HG02798 (cell line): ENCODE measurements at regions not wholly inside any gene's neighbourhood (a gene's known extent, or its start where the extent isn't known, plus 50 kb on each side); places are given as distances from the start of the nearest gene placed in this dataset.

ENCODE experiments used
- ATAC-seq: cut with Tn5 transposase; IDR thresholded peaks from one replicate; pipeline ENCODE4 v1.9.1; 2021; ENCODE audit warnings: mild to moderate bottlenecking; ENCODE audit not compliant: unreplicated experiment, poor library complexity

DNA sequence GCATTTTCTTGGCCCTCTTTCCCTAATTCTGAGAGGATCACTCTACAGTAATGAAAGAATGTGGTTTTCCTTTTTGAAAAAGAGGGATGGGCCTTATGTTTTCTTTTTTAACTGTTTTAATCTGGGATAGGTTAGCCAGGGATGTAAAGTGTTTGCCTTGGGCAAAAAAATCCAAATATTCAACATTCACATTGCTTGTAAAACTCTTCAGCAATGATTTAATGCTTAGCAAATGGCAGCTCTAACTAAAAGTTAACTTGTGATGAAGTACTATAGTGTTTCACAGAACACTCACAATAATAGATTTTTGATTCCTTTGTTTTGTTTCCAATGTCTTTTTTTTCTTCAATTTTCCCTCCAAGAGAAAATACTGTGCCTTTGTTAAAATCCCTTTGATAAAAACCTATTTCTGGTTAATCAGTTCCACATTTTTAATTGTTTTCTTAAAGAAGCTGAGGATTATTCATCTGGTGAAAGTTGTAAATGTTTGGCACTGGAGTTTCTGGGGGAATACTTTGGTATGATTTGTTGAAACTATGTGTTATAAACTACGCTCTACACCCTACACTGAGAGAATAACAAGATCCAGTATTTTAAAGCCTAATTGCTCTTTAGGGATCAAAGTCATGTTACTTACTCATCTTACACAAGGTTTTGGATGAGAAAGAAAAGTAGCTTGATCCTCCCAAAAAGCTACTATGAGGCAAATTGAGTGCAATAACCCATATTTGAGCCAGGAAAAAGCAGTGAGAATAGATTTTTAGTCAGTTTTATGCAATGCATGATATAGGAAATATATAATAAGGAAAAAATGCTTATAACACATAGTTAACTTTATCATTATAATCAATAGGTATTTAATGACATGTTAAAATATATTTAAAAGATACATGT is 335.8 kb downstream of the EPHA7 start:
- ATAC-seq, result no peak

DNA sequence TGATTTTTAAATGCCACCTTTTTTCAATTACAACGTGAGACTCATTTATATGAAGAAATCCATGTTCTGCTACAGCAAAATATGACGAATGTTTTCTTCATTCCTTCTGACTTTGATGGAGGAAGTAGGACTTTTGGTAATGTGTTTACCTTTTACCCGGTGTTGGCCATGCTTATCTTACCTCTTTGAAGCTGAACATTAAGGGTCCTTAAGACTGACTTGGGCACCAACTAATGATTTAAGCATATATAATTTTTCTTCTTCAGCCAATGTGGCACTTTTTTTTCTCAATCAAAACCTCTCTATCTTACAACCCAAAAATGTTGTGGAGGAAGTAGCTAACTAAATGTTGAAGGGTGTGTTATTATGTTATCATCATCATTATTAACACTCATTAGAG is 337.5 kb downstream of the EPHA7 start:
- ATAC-seq, result no peak

DNA sequence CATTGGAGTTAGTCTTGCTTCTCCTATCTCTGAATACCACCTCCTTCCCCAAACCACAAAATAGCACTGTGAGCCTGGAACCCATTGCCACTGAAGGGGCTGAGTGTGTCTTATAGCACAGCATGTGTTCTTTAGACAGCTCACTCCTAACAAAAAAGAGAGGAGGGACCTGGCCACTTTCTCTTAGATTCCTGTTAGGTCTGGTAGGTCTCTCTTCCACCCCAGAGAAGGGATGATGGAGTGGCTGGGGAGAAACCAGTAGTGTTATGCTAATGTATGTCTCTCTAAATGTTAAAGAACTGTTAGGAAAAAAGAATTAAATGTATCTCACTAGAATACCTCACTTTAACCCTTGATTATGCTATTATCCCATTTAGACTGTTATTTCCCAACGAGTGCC is 340.3 kb downstream of the EPHA7 start:
- no peak for ATAC-seq

DNA sequence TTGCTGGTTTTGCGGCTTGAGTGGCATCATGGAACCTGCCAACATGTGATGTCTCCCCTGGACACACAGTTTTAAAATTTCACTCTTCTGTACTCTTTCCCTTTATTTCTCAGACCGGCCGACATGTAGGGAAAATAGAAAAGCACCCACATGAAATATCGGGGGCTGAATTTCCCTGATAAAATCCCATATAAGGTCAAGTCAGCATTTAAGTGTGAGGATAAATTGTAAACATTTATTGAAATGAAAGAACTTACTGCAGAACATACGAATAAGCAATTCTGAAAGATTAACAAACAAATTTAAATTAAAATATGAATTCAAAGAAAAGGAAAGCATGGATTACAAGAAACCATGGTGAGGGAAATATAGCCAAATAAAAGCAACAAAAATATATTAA is 345.5 kb downstream of the EPHA7 start:
- no peak for ATAC-seq

DNA sequence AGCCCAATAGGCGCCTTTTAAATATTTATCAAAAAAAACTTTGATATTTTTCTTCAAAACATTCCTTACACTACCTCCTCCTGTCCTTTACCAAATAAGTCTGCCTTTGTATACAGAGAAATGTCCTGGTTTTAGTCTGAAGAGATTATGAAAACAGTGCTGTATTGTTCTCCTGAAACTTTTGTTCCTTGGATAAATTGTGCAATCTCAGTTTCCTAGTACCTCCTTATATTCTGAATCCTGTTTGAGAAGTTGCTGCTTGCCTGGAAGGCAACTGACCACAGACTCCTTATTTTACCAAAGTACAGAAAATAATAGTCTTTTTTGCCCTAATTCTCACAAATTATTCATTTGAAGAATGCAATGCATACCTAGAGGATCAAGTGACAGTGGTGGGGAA is 349.5 kb downstream of the EPHA7 start:
- ATAC-seq, result no peak

DNA sequence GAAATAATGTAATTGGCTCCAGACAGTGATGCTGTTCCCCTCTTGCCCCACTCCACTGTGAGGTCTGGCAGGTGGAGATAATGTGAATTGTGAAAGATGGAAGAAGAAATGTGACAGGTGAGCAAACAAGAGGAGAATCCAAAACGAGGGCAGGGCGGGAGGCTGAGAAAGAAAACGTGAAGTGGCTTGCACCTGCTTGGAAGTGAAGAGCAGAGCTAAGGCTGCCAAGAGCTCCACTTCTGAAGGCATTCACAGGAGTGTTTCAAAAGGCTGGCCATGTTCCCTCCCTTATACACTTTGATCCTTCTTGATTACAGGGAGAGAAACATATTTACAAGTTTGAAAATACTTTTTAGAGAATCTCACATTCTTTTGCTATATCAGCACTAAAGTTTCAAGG is 359.4 kb downstream of the EPHA7 start:
- ATAC-seq, result no peak

DNA sequence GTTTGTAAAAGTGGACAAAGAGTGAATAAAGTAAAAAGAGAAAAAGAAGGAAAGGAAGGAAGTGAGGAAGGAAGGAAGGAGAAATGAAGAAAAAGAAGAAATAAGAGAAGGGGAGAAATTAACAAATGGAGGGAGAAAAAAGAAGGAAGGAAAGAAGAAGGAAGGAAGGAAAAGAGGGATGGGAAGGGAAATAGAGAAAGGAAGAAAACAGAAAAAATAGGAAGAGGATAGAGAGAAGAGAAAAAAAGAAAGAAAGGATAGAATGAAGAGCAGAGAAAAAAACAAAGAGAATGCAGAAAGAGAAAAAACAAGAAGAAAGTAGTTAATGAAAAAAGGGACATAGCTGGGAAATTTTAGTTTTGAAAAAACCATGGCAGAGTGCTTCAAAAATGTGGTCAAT is 361.8 kb downstream of the EPHA7 start:
- ATAC-seq, result no peak

DNA sequence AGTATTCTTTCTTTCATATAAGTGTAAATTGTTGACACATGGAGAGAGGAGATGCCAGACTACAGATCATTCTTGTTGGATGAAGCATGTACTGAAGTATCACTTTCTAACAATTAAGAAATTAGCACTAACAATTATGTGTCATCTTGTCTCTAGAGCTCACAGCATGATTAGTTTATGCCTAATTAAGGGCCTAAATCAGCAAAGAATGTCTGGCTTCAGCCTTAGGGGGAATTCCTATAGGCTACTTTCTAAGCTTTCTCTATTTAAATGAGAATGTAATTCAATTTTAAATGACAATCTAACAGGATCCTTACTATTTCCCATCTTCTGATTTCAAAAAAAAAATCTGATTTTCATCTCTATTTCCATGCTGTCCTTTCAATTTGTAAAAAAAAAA is 371.0 kb downstream of the EPHA7 start:
- ATAC-seq, result no peak

DNA sequence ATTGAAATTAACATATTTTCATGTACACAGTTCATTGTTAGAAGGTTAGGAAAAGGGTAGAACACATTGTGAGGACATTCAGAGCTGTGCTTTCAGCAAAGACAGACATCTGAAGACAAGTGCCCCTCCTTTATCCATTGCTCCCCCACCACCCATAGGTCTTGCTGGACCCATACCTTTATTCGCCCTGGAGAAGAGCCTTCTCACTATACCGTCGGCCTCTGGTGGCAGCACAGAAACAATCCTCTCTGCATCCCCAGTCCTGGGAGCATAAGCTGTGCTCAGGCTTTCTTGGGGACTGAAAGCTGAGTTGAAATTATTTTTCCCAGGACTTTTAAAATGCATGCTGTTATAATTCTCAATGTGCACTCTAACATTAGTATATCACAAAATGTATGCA is 372.3 kb downstream of the EPHA7 start:
- ATAC-seq, result no peak

DNA sequence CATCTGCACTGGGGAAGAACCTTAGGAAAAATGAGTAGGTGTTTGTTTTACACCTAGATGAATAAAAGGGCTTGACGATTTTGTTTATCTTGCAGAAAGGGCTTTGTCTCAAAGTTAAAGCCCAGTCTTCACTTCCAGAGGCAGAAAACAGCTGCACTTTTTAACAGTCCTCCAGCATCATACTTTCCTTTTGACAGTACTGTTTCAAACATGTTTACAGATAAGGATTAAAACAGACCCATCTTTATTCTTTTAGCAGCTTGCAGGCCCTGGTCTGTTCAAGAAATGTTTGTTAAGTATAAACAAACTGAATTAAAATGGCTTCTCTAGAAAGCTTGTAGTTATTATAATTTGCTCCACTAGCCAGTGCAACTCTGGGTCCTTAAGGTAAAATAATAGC is 374.2 kb downstream of the EPHA7 start:
- no peak for ATAC-seq

DNA sequence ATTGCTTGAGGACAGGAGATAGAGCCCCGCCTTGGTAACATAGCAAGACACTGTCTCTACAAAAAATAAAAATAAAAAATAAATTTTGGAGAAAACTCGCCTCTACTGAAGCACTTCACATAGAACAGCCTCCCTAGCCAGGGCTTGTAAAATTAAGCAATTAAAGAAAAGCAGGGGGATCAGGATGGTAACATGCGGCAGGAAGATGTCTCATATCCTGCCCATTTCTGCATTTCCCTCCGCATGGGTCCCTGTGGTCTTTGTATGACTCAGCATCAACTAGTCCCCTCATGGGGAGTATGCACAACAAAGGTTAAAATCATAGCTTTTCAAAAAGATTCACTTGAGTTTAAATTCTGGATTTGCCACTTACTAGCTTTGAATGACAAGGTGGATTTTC is 379.0 kb downstream of the EPHA7 start:
- ATAC-seq, result no peak

DNA sequence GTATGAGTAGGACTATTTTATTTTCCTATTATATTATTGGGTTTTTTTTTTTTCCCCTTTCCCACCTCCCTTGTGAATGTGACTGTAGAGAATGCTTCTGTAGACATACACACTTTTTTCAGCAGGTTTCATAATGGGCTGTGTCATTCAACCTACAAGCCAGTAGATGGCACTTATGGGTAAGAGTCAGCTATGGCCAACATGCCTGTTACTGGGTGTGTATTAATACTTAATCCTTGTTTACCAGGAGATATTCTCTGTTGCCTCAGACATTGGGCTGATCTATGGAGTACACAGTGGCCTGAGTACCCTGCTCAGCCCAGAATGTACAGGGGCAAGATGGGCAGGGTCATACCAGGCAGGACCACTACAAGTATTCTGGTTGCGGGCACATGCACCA is 382.5 kb downstream of the EPHA7 start:
- no peak for ATAC-seq

DNA sequence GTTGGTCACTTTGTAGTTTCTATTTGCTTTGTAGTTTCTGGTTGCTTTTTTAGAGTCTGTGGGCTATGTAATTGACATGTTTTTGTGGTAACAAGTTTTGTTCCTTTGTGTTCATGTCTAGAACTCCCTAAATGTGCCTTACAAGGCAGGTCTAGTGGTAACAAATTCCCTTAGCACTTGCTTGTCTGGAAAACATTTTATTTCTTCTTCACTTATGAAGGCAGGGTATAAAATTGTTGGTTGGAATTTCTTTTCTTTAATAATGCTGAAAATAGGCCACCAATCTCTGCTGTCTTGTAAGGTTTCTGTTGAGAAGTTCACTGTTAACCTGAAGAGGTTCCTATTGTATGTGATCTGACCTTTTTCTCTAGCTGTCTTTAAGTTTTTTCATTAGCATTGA is 383.6 kb downstream of the EPHA7 start:
- no peak for ATAC-seq

DNA sequence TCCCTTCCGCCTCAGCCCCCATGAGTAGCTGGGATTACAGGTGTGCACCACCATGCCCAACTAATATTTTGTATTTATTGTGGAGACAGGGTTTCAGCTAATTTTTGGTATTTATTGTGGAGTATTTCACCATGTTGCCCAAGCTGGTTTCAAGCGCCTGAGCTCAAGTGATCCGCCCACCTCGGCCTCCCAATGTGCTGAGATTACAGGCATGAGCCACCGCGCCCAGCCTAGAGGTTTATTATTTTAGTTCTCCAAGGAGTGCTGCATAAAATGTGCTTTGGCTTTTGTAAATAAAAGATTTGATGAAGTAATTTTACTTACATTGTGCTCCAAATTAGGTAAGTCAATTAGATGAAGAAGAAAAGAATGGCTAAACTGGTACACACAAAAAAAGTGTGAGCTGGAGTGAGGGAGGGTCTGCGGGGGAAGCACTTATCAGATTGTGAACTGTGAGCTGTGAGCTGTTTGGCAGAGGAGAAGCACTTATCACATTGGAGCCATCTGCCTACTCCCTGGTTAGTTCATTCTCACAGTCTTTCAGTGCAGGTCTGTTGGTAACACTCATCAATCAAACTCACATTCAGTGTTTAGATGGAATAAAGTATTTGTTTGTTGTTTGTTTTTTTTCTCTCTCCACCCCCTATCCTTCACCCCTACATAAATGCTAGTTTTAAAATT is 398.0 kb downstream of the EPHA7 start:
- no peak for ATAC-seq

DNA sequence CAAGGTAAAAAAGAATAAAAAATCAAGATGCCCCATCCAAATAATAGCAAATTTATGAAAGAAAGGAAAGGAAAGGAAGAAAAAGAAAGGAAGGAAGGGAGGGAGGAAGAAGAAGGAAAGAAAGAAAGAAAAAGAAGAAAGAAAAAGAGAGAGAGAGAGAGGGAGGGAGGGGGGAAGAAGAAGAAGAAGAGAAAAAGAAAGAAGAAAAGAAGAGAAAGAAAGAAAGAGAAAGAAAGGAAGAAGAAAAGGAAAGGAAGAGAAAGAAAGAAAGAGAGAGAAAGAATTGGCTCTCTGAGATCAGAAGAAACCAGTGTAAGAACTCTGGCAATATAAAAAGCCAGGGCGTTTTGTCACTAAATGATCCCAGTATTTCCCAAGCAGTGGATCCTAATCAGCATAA is 401.7 kb downstream of the EPHA7 start:
- no peak for ATAC-seq

DNA sequence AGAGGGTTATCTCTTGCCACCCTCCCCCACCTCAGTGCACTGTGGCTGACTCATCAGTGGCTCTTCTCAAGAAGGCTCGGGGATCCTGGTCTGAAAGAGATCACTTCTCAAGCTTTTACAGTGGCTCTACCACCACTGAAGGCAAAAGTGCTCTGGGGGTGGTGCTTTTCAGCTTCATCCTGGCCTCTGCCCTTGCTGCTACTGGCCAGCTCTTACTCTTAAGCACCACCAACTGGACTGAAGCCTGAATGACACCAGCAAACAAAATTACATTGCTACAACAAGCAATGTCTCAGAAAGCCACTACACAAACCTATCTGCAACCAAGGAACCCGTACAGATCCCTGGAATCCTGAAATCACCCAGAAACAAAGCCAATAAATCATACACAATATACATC is 402.1 kb downstream of the EPHA7 start:
- ATAC-seq, result no peak

DNA sequence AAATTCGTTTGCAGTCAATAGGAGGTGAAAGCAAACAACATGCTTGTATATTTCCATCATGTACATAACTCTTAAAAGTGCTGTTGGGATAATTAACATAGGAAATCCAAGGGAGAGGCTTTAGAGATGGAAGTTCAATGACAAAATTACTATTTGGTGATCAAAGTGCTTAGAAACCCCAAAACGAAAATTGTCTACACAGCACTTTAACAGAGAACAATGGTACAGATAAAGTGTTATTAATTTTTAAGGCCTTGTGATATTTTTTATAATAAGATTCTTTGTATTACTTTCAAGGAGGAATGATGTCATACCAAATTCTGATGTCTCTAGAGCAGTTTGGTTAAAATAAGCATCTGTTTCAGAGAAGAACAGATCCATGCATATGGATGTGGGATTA is 406.3 kb downstream of the EPHA7 start:
- ATAC-seq, result no peak

DNA sequence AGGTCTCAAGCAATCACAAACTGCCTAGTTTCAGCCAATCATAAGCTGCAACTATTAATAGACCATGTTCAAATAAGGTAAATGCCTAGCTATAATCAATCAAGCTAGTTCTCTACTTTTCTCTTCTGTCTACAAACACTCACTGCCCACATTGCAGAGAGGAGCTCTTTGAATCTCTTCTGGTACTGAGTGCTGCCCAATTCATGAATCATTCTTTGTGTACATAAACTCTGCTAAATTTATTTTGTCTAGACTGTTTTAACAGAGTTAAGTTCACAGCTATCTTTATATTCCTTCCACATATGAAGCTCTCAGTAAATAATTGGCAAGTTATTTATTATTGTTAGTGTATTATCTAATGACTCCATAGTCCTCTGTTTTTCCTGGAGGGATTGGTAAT is 411.0 kb downstream of the EPHA7 start:
- ATAC-seq, result no peak

DNA sequence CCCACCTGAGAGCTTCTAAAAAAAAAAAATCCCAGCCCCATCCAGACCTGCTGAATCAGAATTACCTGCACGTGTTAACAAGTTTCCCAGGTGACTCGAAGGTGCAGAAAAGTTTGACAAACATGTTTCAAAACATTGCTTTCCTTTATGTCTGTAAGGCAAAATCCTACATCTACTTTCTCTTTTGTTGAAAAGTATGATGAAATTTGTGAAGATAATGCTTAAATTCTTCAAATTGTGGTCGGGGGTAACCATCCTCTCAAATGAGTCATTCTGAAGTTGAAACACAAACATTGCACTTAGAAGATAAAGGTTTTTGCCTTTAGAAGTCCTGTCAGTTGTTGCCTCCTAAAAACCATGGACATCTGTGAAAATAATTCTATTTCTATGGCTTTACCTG is 429.7 kb downstream of the EPHA7 start:
- ATAC-seq, result no peak

DNA sequence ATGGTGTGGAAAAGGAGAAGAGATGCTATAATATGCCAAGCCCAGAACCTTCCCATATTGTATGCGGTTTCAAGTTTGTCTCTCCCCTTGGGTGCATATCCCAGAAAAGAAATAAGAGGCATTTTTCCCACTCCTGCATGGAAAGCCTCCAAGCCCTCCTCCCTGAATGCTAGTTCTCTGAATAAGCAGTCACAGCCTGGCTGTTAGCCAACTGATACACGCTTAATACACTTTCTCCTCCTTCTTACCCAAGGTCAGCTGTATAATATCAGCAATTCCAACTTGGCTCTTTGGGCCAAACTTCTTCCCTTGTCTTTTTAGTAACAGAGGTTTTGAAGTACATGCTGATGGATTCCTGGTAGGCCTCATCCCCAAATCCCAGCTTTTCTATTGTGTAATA is 440.1 kb downstream of the EPHA7 start:
- ATAC-seq, result no peak

DNA sequence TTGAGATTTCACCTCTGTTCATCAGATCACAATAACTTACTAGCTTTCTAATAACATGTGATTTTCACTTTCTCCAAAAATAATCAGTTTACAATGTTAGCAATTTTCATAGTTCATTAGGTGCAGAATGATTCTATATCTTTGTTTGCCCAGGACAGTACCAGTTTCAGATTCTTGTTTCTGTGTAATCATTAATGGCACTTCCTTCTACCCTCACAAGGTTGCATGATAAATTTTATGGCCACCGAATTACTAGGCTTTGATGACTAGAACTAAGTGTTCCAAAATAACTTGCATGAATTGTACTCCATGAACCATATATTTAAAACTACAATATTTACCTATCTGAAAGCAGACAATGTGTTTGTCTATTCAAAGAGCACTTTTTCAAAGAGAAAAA is 442.3 kb downstream of the EPHA7 start:
- no peak for ATAC-seq

DNA sequence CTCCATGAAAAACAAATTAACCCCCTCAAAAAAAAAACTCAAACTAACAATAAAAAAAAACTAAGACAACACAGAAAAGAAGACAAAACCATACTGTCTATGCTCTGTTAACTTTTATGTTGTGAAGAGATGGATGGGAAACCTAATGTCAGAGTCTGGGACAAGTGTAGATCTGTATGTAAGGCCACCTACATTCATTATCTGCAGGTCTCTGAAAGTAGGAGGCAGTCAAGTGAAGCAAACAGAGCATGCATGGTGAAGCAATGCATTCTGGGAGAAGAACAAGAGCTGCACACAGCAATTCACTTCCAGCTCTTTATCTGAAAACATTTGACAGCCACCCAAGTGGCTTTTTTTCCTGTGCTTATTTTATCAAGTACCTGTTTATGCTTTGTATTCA is 452.0 kb downstream of the EPHA7 start:
- no peak for ATAC-seq
